ENCODE measurements at regions not wholly inside any gene's neighbourhood (a gene's known extent, or its start where the extent isn't known, plus 50 kb on each side); places are given as distances from the start of the nearest gene placed in this dataset.

DNA sequence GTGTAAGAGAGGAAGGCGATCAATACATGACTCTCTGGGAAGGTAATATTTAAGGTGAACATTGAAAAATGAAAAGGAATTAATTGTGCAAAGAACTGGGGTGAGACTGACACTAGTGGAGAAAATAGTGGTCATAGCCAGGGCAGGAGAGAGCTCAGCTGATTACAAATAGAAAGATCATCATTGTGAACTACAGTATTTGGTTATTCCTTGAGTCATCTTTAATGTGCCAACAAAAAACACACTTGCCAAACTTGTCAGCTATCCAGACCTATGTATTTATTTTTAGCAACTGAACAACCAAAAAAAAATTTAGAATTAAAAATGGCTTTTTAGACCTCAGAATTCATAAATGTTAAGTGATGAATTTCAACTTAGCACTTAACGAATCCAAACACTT lies 749.8 kb upstream of the CDH9 start:
- TF ChIP-seq CTCF (IDR thresholded peaks at IDR 0.05) (no peak), POLR2A (IDR thresholded peaks at IDR 0.05) (no peak), EP300 (IDR thresholded peaks at IDR 0.05; ENCODE audit: low read depth) (no peak), POLR2AphosphoS5 (IDR thresholded peaks at IDR 0.05) (no peak)
